ENCODE measurements at regions not wholly inside any gene's neighbourhood (a gene's known extent, or its start where the extent isn't known, plus 50 kb on each side); places are given as distances from the start of the nearest gene placed in this dataset.

GRCh38 chr5:79923431-79923830 lies 67.6 kb downstream of the MTX3 start:
- CTCF ChIA-PET = no interaction called here
- no peak for DNase-seq (ENCODE audit: low read depth, low spot score)

GRCh38 chr5:79922626-79923025 lies 68.4 kb downstream of the MTX3 start:
- Histone ChIP-seq H3K4me3 (replicated peaks in 1 of 2; ENCODE audit: low read depth in 1 of 2, low read length in 2 of 2) (no peak overlapping the region), H3K9me2 (ENCODE audit: insufficient read depth) (no peaks in the 10 kb centered on the region), H3K36me3 (ENCODE audit: control insufficient read depth in 1 of 2, insufficient read depth in 2 of 2, low read length in 2 of 2) (no peaks in the 10 kb centered on the region), H3K9ac (ENCODE audit: low read length) (no peak overlapping the region), H3K27me3 (ENCODE audit: insufficient read depth, low read length) (peaks cover 5% of the 10 kb centered on the region; the same call in 1 of the 2 replicates), H3K9me3 (ENCODE audit: control insufficient read depth in 1 of 2, insufficient read depth in 1 of 2, low read depth in 1 of 2, low read length in 2 of 2) (no peaks in the 10 kb centered on the region; a peak in 1 of 4 replicates), H3K4me1 (ENCODE audit: control insufficient read depth in 1 of 2, insufficient read depth in 2 of 2, low read length in 2 of 2) (no peaks in the 10 kb centered on the region), H2AFZ (ENCODE audit: low read depth, low read length, poor library complexity, severe bottlenecking) (no peak overlapping the region), H3K79me2 (ENCODE audit: insufficient read depth, low read length) (no peaks in the 10 kb centered on the region), H3K4me2 (ENCODE audit: low read length) (no peak overlapping the region), H3K27ac (ENCODE audit: low read depth, low read length) (no peak overlapping the region), H4K20me1 (ENCODE audit: insufficient read depth) (no peaks in the 10 kb centered on the region)
- POLR2A ChIA-PET = no interaction called here
- CTCF ChIA-PET = no interaction called here
- ATAC-seq (no peak), DNase-seq (ENCODE audit: low read depth, low spot score) (no peak)
- no TSS peak for BruUV-seq (replicated peaks)
- intact Hi-C loops (cut with micrococcal nuclease) = no loop called here
- RAD21 ChIA-PET (ENCODE audit: low non-redundant PET in 1 of 2, low total read pairs in 2 of 2, uncharacterized antibody in 2 of 2, unreplicated experiment in 2 of 2) = no interaction called here
- TF ChIP-seq ATF3 (IDR thresholded peaks at IDR 0.05) = no peak
- TF ChIP-seq ZFX (IDR thresholded peaks at IDR 0.05) = no peak
- no peak for TF ChIP-seq EZH2 (IDR thresholded peaks at IDR 0.05)
- no peak for TF ChIP-seq EZH2phosphoT487 (IDR thresholded peaks at IDR 0.05; ENCODE audit: borderline replicate concordance)
- no peak for TF ChIP-seq POLR2AphosphoS5 (IDR thresholded peaks at IDR 0.05; ENCODE audit: low read depth, low read length)
- TF ChIP-seq ZNF274 (IDR thresholded peaks at IDR 0.05; ENCODE audit: low read depth, low read length) = no peak
- TF ChIP-seq CEBPB (IDR thresholded peaks at IDR 0.05; ENCODE audit: low read depth) = no peak
- TF ChIP-seq EGR1 (IDR thresholded peaks at IDR 0.05; ENCODE audit: low read depth) = no peak
- TF ChIP-seq CTCF (IDR thresholded peaks at IDR 0.05 in 2 of 3, conservative IDR thresholded peaks at IDR 0.05 in 1 of 3; ENCODE audit: borderline replicate concordance in 1 of 3, insufficient read depth in 1 of 3, low read depth in 2 of 3, low read length in 2 of 3) = no peak
- TF ChIP-seq MAX (IDR thresholded peaks at IDR 0.05) = no peak
- no peak for TF ChIP-seq SP1 (IDR thresholded peaks at IDR 0.05; ENCODE audit: low read depth)
- TF ChIP-seq ELF1 (IDR thresholded peaks at IDR 0.05; ENCODE audit: borderline replicate concordance, low read depth) = no peak
- no peak for TF ChIP-seq POLR2A (IDR thresholded peaks at IDR 0.05; ENCODE audit: borderline replicate concordance, extremely low read depth, insufficient read depth, insufficient read length)
- no peak for TF ChIP-seq SRF (IDR thresholded peaks at IDR 0.05; ENCODE audit: low read depth)
- TF ChIP-seq JUND (IDR thresholded peaks at IDR 0.05) = no peak

More at GRCh38 chr5:79923431-79923830, 67.6 kb downstream of the MTX3 start:
- Histone ChIP-seq H3K9me3 (ENCODE audit: control insufficient read depth in 1 of 2, insufficient read depth in 1 of 2, low read depth in 1 of 2, low read length in 2 of 2) (no peaks in the 10 kb centered on the region), H4K20me1 (ENCODE audit: insufficient read depth) (no peaks in the 10 kb centered on the region), H3K9me2 (ENCODE audit: insufficient read depth) (no peaks in the 10 kb centered on the region), H3K27me3 (ENCODE audit: insufficient read depth, low read length) (peaks cover 5% of the 10 kb centered on the region; the same call in 1 of the 2 replicates), H2AFZ (ENCODE audit: low read depth, low read length, poor library complexity, severe bottlenecking) (no peak overlapping the region), H3K4me1 (ENCODE audit: control insufficient read depth in 1 of 2, insufficient read depth in 2 of 2, low read length in 2 of 2) (no peaks in the 10 kb centered on the region), H3K27ac (ENCODE audit: low read depth, low read length) (no peak overlapping the region), H3K9ac (ENCODE audit: low read length) (no peak overlapping the region), H3K4me3 (replicated peaks in 1 of 2; ENCODE audit: low read depth in 1 of 2, low read length in 2 of 2) (no peak overlapping the region), H3K79me2 (ENCODE audit: insufficient read depth, low read length) (no peaks in the 10 kb centered on the region), H3K36me3 (ENCODE audit: control insufficient read depth in 1 of 2, insufficient read depth in 2 of 2, low read length in 2 of 2) (no peaks in the 10 kb centered on the region), H3K4me2 (ENCODE audit: low read length) (no peak overlapping the region)
- BruUV-seq (replicated peaks) = no TSS peak
- intact Hi-C loops (cut with micrococcal nuclease) = no loop called here
- ChIA-PET RAD21 (ENCODE audit: low non-redundant PET in 1 of 2, low total read pairs in 2 of 2, uncharacterized antibody in 2 of 2, unreplicated experiment in 2 of 2) (no interaction called here), POLR2A (interaction anchor here (0.6 kb wide), 1 partner anchor 1382 kb away, joined by 3 read pairs; no protein-coding TSS in a partner anchor)
- no peak for TF ChIP-seq ZNF274 (IDR thresholded peaks at IDR 0.05; ENCODE audit: low read depth, low read length)
- TF ChIP-seq SP1 (IDR thresholded peaks at IDR 0.05; ENCODE audit: low read depth) = no peak
- TF ChIP-seq ZBTB33 (IDR thresholded peaks at IDR 0.05; ENCODE audit: extremely low read depth, insufficient replicate concordance, low read length) = no peak
- no peak for TF ChIP-seq ELF1 (IDR thresholded peaks at IDR 0.05; ENCODE audit: borderline replicate concordance, low read depth)
- no peak for ATAC-seq
